ENCODE measurements at regions not wholly inside any gene's neighbourhood (a gene's known extent, or its start where the extent isn't known, plus 50 kb on each side); places are given as distances from the start of the nearest gene placed in this dataset.

- TF ChIP-seq CTCF (IDR thresholded peaks at IDR 0.05; ENCODE audit: borderline replicate concordance, control extremely low read depth, extremely low read depth, insufficient read depth, missing control alignments), result no peak
- in situ Hi-C loops (cut with MboI; ENCODE audit: low sequenced_read_pairs, unreplicated experiment), result no loop called here
- no peak for DNase-seq (ENCODE audit: low spot score)
Observed at GRCh38 chr14:44297437-44297836, 209.6 kb downstream of the FSCB start.

GRCh38 chr14:44291366-44291915 is 215.6 kb downstream of the FSCB start:
- in situ Hi-C loops (cut with MboI; ENCODE audit: low sequenced_read_pairs, unreplicated experiment), result no loop called here
- TF ChIP-seq CTCF (IDR thresholded peaks at IDR 0.05; ENCODE audit: borderline replicate concordance, control extremely low read depth, extremely low read depth, insufficient read depth, missing control alignments), result no peak
- no peak for DNase-seq (ENCODE audit: low spot score)

DNA sequence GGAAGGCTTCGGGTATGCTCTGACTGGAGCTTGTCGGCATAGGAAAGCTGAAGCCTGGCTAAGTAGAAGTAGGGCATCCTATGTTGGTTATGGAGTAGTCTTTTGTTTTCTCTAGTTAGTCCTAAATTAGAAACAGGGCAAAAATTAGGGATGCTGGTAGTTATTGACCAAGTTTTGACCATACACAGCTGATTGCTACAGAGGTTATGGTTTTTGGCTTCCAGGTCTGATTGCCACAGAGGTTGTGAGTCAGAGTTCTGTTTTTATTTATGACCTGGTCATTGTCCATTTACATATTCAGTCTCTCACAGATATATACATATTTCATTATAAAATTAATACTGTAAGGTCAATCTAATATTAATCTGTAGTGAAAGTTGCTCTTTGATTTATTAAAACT is 219.2 kb downstream of the FSCB start:
- TF ChIP-seq CTCF (IDR thresholded peaks at IDR 0.05; ENCODE audit: borderline replicate concordance, control extremely low read depth, extremely low read depth, insufficient read depth, missing control alignments), result no peak
- in situ Hi-C loops (cut with MboI; ENCODE audit: low sequenced_read_pairs, unreplicated experiment), result no loop called here
- no peak for DNase-seq (ENCODE audit: low spot score)

DNA sequence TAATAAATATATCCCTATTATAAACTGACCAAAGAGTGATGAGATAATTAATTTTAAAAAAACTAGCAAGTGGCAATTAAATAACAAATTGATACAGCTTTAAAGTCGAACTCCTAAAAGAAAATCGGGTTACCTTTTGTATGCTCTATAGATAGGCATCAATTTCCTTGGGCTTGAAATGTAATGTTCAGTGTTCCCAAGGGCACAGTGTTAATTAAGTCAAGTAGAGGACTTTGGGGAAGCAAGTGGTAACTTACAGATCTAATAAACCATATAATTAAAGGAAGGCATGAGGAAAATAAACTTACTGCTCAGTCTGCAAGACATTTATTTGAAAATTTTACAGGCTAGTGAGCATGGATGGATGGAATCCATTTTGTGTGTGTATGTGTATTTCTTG is 220.9 kb downstream of the FSCB start:
- no peak for TF ChIP-seq CTCF (IDR thresholded peaks at IDR 0.05; ENCODE audit: borderline replicate concordance, control extremely low read depth, extremely low read depth, insufficient read depth, missing control alignments)
- in situ Hi-C loops (cut with MboI; ENCODE audit: low sequenced_read_pairs, unreplicated experiment), result no loop called here
- no peak for DNase-seq (ENCODE audit: low spot score)

- no peak for TF ChIP-seq CTCF (IDR thresholded peaks at IDR 0.05; ENCODE audit: borderline replicate concordance, control extremely low read depth, extremely low read depth, insufficient read depth, missing control alignments)
- in situ Hi-C loops (cut with MboI; ENCODE audit: low sequenced_read_pairs, unreplicated experiment), result no loop called here
- no peak for DNase-seq (ENCODE audit: low spot score)
Observed at GRCh38 chr14:44283836-44284235, 223.2 kb downstream of the FSCB start.

- DNase-seq (ENCODE audit: low spot score), result no peak
- in situ Hi-C loops (cut with MboI; ENCODE audit: low sequenced_read_pairs, unreplicated experiment), result no loop called here
- TF ChIP-seq CTCF (IDR thresholded peaks at IDR 0.05; ENCODE audit: borderline replicate concordance, control extremely low read depth, extremely low read depth, insufficient read depth, missing control alignments), result no peak
Observed at GRCh38 chr14:44279357-44279756, 227.7 kb downstream of the FSCB start.

DNA sequence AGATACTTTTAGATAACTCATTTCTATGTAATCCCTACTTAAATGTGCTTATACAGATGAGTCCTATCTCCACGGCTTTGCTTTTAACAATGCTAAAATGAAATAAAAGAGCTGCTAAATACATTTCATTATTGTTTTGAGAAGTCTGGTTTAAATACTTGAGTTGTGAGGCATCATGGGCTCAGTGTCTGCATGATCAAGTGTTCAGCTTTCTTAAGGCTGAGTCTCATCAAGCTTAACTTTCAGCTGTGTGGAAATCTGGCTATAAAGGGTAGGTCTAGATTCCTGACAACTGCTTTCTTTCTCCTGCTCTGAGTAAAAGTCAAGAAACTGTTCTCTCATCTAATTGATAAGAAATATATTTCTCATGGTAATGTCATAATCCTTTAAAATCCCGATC is 235.4 kb downstream of the FSCB start:
- no peak for DNase-seq (ENCODE audit: low spot score)
- TF ChIP-seq CTCF (IDR thresholded peaks at IDR 0.05; ENCODE audit: borderline replicate concordance, control extremely low read depth, extremely low read depth, insufficient read depth, missing control alignments), result no peak
- in situ Hi-C loops (cut with MboI; ENCODE audit: low sequenced_read_pairs, unreplicated experiment), result no loop called here

Measured in GM13976 (cell line).